ENCODE measurements at regions not wholly inside any gene's neighbourhood (a gene's known extent, or its start where the extent isn't known, plus 50 kb on each side); places are given as distances from the start of the nearest gene placed in this dataset.

- no peak for TF ChIP-seq CTCF (IDR thresholded peaks at IDR 0.05)
- no peak overlapping the region for H3K4me3 ChIP-seq (ENCODE audit: low read depth, low read length)
- H3K27me3 ChIP-seq (ENCODE audit: control insufficient read depth, insufficient read depth, low read length) = no peaks in the 10 kb centered on the region
- no peak overlapping the region for H3K9ac ChIP-seq
- H3K79me2 ChIP-seq = no peaks in the 10 kb centered on the region
- no peak overlapping the region for H2AFZ ChIP-seq
- no peak overlapping the region for H3K27ac ChIP-seq
- no peak overlapping the region for H3K4me2 ChIP-seq (ENCODE audit: low read length)
- no peaks in the 10 kb centered on the region for H3K9me3 ChIP-seq (ENCODE audit: control insufficient read depth, low read length)
- no peaks in the 10 kb centered on the region for H3K36me3 ChIP-seq (ENCODE audit: control insufficient read depth, insufficient read depth, low read length)
- no peaks in the 10 kb centered on the region for H3K4me1 ChIP-seq
Observed at GRCh38 chr1:5580926-5581325, 411.3 kb downstream of the NPHP4 start.

GRCh38 chr1:5579966-5580365, 412.3 kb downstream of the NPHP4 start:
- H3K27ac ChIP-seq = no peak overlapping the region
- TF ChIP-seq CTCF (IDR thresholded peaks at IDR 0.05) = no peak
- no peaks in the 10 kb centered on the region for H3K36me3 ChIP-seq (ENCODE audit: control insufficient read depth, insufficient read depth, low read length)
- H3K4me1 ChIP-seq = no peaks in the 10 kb centered on the region
- H3K9me3 ChIP-seq (ENCODE audit: control insufficient read depth, low read length) = no peaks in the 10 kb centered on the region
- H3K79me2 ChIP-seq = no peaks in the 10 kb centered on the region
- H3K4me2 ChIP-seq (ENCODE audit: low read length) = no peak overlapping the region
- H3K4me3 ChIP-seq (ENCODE audit: low read depth, low read length) = no peak overlapping the region
- no peak overlapping the region for H2AFZ ChIP-seq
- H3K9ac ChIP-seq = no peak overlapping the region
- no peaks in the 10 kb centered on the region for H3K27me3 ChIP-seq (ENCODE audit: control insufficient read depth, insufficient read depth, low read length)

GRCh38 chr1:5578690-5579089, 413.5 kb downstream of the NPHP4 start:
- H3K9me3 ChIP-seq (ENCODE audit: control insufficient read depth, low read length) = no peaks in the 10 kb centered on the region
- no peak overlapping the region for H3K27ac ChIP-seq
- H3K4me2 ChIP-seq (ENCODE audit: low read length) = no peak overlapping the region
- no peaks in the 10 kb centered on the region for H3K36me3 ChIP-seq (ENCODE audit: control insufficient read depth, insufficient read depth, low read length)
- TF ChIP-seq CTCF (IDR thresholded peaks at IDR 0.05) = no peak
- no peaks in the 10 kb centered on the region for H3K27me3 ChIP-seq (ENCODE audit: control insufficient read depth, insufficient read depth, low read length)
- no peaks in the 10 kb centered on the region for H3K4me1 ChIP-seq
- H3K9ac ChIP-seq = no peak overlapping the region
- H3K4me3 ChIP-seq (ENCODE audit: low read depth, low read length) = no peak overlapping the region
- no peak overlapping the region for H2AFZ ChIP-seq
- H3K79me2 ChIP-seq = no peaks in the 10 kb centered on the region

GRCh38 chr1:5577255-5578040, 414.8 kb downstream of the NPHP4 start:
- no peak overlapping the region for H3K4me3 ChIP-seq (ENCODE audit: low read depth, low read length)
- TF ChIP-seq CTCF (IDR thresholded peaks at IDR 0.05) = no peak
- no peak overlapping the region for H2AFZ ChIP-seq
- no peaks in the 10 kb centered on the region for H3K4me1 ChIP-seq
- H3K27ac ChIP-seq = no peak overlapping the region
- no peaks in the 10 kb centered on the region for H3K79me2 ChIP-seq
- H3K27me3 ChIP-seq (ENCODE audit: control insufficient read depth, insufficient read depth, low read length) = no peaks in the 10 kb centered on the region
- H3K9ac ChIP-seq = no peak overlapping the region
- no peak overlapping the region for H3K4me2 ChIP-seq (ENCODE audit: low read length)
- H3K9me3 ChIP-seq (ENCODE audit: control insufficient read depth, low read length) = no peaks in the 10 kb centered on the region
- H3K36me3 ChIP-seq (ENCODE audit: control insufficient read depth, insufficient read depth, low read length) = no peaks in the 10 kb centered on the region

GRCh38 chr1:5576673-5577065, 415.6 kb downstream of the NPHP4 start:
- H3K4me2 ChIP-seq (ENCODE audit: low read length) = no peak overlapping the region
- no peak overlapping the region for H3K4me3 ChIP-seq (ENCODE audit: low read depth, low read length)
- no peak overlapping the region for H3K9ac ChIP-seq
- H2AFZ ChIP-seq = no peak overlapping the region
- no peak for TF ChIP-seq CTCF (IDR thresholded peaks at IDR 0.05)
- H3K27me3 ChIP-seq (ENCODE audit: control insufficient read depth, insufficient read depth, low read length) = no peaks in the 10 kb centered on the region
- H3K36me3 ChIP-seq (ENCODE audit: control insufficient read depth, insufficient read depth, low read length) = no peaks in the 10 kb centered on the region
- H3K79me2 ChIP-seq = no peaks in the 10 kb centered on the region
- no peaks in the 10 kb centered on the region for H3K4me1 ChIP-seq
- no peak overlapping the region for H3K27ac ChIP-seq
- no peaks in the 10 kb centered on the region for H3K9me3 ChIP-seq (ENCODE audit: control insufficient read depth, low read length)
